Testis (tissue), 2 donors: ENCODE measurements at regions not wholly inside any gene's neighbourhood (a gene's known extent, or its start where the extent isn't known, plus 50 kb on each side); places are given as distances from the start of the nearest gene placed in this dataset.

ENCODE experiments used
- CTCF ChIP-seq, 3 experiments: fragments of 450-650 bp in 2 of 3; fragments of 200-600 bp in 1 of 3; sonication (generic) in 1 of 3; IDR thresholded peaks; one replicate each; pipeline ENCODE4 v1.5.1; 2016 to 2019; ENCODE audit warnings: antibody characterized with exemption in 3 of 3, mild to moderate bottlenecking in 2 of 3, moderate library complexity in 1 of 3
- POLR2A ChIP-seq: fragments of 450-650 bp; IDR thresholded peaks from one replicate; pipeline ENCODE4 v1.6.1; 2017; ENCODE audit warnings: antibody characterized with exemption, mild to moderate bottlenecking, moderate library complexity

- no peak for TF ChIP-seq CTCF (IDR thresholded peaks at IDR 0.05)
- no peak for TF ChIP-seq POLR2A
Measured at GRCh38 chr18:27301615-27302378, 116.7 kb upstream of the CHST9 start.
